ENCODE measurements at regions not wholly inside any gene's neighbourhood (a gene's known extent, or its start where the extent isn't known, plus 50 kb on each side); places are given as distances from the start of the nearest gene placed in this dataset.

DNA sequence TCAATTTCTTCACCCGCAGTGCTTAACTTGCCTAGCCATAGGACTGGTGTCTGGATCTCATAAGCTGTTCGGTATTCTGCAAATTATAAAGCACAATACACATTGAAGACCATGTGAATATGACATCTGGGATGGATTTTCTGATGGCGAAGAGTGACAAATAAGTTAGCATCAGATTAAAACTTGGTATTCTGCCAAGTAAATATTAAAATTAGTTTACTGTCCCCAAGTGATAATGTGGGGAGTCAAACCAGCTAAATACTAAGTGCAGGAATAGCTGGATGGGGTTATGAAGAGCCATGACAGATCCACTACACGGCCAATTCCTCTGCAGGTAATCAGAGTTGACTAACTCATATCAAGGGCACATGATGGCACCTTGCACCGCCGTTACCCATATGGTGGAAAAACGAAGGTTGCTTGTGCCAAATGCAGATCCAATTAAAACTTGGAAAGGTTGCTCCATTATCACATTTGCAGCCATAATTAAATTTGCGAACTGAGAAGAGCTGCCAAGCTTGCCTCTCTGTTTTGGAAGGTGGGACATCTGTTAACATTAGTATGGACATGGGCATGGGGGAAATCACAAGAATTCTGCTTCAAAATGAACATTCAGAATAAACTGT lies 114.9 kb upstream of the TOM1L1 start:
- TF ChIP-seq, protein P1, sequence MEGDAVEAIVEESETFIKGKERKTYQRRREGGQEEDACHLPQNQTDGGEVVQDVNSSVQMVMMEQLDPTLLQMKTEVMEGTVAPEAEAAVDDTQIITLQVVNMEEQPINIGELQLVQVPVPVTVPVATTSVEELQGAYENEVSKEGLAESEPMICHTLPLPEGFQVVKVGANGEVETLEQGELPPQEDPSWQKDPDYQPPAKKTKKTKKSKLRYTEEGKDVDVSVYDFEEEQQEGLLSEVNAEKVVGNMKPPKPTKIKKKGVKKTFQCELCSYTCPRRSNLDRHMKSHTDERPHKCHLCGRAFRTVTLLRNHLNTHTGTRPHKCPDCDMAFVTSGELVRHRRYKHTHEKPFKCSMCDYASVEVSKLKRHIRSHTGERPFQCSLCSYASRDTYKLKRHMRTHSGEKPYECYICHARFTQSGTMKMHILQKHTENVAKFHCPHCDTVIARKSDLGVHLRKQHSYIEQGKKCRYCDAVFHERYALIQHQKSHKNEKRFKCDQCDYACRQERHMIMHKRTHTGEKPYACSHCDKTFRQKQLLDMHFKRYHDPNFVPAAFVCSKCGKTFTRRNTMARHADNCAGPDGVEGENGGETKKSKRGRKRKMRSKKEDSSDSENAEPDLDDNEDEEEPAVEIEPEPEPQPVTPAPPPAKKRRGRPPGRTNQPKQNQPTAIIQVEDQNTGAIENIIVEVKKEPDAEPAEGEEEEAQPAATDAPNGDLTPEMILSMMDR (conservative IDR thresholded peaks at IDR 0.05 in 1 of 2, IDR thresholded peaks at IDR 0.05 in 1 of 2; ENCODE audit: low read depth in 1 of 2, low read length in 2 of 2), result no peak
- TF ChIP-seq EZH2 (IDR thresholded peaks at IDR 0.05; ENCODE audit: low read length, missing control alignments), result no peak
